ENCODE measurements at regions not wholly inside any gene's neighbourhood (a gene's known extent, or its start where the extent isn't known, plus 50 kb on each side); places are given as distances from the start of the nearest gene placed in this dataset.

DNA sequence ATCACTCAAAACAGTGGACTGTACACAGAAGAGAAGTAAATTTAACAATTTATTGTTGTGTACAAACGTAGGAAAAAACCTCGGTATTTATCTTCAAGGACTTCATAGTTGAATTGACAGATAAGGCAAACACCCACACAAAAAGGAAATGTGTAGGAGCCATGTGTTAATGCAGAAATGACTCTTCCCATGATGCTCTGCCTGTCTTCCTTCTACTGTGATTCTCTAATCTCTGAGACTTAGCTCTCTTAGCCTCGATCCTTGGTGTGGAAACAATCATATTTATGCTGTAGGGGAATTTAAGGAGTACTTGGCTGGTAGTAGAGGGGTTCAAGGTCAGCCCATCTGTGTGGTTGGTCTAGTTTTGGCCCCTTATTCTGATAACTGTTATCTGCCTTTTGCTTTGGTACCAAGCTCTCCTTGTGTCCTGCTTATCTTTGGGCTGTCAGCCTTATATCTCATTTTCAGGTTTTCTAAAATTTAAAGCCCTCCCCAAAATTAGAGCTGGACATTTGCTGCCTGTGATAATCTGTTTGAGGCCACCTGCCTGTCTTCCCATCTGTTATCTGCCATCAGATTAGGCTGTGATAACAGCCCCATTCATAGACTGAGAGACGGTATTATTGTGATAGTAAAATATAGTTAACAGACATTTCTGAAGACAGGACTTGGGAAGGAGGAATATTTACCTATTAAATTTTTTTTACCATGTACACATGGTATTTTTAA is 81.7 kb downstream of the GPR85 start:
- TF ChIP-seq, protein P1, sequence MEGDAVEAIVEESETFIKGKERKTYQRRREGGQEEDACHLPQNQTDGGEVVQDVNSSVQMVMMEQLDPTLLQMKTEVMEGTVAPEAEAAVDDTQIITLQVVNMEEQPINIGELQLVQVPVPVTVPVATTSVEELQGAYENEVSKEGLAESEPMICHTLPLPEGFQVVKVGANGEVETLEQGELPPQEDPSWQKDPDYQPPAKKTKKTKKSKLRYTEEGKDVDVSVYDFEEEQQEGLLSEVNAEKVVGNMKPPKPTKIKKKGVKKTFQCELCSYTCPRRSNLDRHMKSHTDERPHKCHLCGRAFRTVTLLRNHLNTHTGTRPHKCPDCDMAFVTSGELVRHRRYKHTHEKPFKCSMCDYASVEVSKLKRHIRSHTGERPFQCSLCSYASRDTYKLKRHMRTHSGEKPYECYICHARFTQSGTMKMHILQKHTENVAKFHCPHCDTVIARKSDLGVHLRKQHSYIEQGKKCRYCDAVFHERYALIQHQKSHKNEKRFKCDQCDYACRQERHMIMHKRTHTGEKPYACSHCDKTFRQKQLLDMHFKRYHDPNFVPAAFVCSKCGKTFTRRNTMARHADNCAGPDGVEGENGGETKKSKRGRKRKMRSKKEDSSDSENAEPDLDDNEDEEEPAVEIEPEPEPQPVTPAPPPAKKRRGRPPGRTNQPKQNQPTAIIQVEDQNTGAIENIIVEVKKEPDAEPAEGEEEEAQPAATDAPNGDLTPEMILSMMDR (IDR thresholded peaks at IDR 0.05), result no peak
- no peak for TF ChIP-seq POLR2A (IDR thresholded peaks at IDR 0.05)
